ENCODE measurements at regions not wholly inside any gene's neighbourhood (a gene's known extent, or its start where the extent isn't known, plus 50 kb on each side); places are given as distances from the start of the nearest gene placed in this dataset.

DNA sequence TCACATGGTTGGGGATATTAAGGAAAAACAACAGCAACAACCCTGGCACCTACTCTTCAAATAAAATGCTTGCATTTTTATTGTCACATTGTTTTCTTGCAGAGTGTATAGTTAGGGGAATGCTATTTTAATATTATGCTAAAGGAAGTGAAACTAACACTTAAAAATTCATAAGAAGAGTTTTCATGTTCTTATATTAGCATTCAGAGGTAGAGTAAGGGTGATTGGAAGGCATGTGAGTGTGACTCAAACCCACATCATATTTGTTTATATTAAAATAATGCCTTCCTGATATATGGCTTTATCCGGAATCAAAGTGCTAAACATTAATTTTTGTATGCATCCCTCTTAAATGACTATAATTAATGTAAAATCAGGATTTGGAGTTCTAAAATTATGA lies 59.8 kb upstream of the TES start:
- Mint-ChIP-seq H3K27me3 (ENCODE audit: low read depth) (no peaks in the 10 kb centered on the region), H3K9me3 (ENCODE audit: low read depth) (no peaks in the 10 kb centered on the region), H3K4me1 (ENCODE audit: low read depth) (peaks cover 2% of the 10 kb centered on the region), H3K27ac (ENCODE audit: unreplicated experiment) (no peak overlapping the region), H3K4me3 (ENCODE audit: unreplicated experiment) (no peak overlapping the region), H3K36me3 (ENCODE audit: low read depth) (no peaks in the 10 kb centered on the region)
- DNase-seq (ENCODE audit: low spot score) = no peak
- TF ChIP-seq, protein P1, sequence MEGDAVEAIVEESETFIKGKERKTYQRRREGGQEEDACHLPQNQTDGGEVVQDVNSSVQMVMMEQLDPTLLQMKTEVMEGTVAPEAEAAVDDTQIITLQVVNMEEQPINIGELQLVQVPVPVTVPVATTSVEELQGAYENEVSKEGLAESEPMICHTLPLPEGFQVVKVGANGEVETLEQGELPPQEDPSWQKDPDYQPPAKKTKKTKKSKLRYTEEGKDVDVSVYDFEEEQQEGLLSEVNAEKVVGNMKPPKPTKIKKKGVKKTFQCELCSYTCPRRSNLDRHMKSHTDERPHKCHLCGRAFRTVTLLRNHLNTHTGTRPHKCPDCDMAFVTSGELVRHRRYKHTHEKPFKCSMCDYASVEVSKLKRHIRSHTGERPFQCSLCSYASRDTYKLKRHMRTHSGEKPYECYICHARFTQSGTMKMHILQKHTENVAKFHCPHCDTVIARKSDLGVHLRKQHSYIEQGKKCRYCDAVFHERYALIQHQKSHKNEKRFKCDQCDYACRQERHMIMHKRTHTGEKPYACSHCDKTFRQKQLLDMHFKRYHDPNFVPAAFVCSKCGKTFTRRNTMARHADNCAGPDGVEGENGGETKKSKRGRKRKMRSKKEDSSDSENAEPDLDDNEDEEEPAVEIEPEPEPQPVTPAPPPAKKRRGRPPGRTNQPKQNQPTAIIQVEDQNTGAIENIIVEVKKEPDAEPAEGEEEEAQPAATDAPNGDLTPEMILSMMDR (IDR thresholded peaks at IDR 0.05) = no peak

DNA sequence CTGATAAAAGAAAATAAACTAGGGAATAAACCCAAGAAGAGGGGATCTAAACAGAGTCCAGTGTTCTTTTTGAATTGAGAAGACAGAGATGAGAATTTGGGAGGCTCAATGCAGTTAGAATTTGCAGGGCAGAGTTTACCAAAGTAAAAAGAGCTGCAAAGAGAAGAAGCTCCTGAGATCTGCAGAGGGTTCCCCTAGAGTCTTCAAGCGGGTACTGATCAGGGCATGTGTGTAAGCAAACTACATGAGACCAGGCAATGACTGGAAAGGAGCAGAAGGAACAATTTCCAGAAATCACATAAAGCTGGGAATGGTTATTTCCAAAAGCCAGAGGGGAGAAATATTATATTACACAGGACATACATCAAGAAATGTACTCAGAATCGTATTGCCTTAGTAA lies 58.1 kb upstream of the TES start:
- Mint-ChIP-seq H3K36me3 (ENCODE audit: low read depth) (no peaks in the 10 kb centered on the region), H3K4me3 (ENCODE audit: unreplicated experiment) (no peak overlapping the region), H3K4me1 (ENCODE audit: low read depth) (peaks cover 2% of the 10 kb centered on the region), H3K27me3 (ENCODE audit: low read depth) (no peaks in the 10 kb centered on the region), H3K27ac (ENCODE audit: unreplicated experiment) (no peak overlapping the region), H3K9me3 (ENCODE audit: low read depth) (no peaks in the 10 kb centered on the region)
- no peak for DNase-seq (ENCODE audit: low spot score)
- TF ChIP-seq, protein P1 (IDR thresholded peaks at IDR 0.05) = no peak

DNA sequence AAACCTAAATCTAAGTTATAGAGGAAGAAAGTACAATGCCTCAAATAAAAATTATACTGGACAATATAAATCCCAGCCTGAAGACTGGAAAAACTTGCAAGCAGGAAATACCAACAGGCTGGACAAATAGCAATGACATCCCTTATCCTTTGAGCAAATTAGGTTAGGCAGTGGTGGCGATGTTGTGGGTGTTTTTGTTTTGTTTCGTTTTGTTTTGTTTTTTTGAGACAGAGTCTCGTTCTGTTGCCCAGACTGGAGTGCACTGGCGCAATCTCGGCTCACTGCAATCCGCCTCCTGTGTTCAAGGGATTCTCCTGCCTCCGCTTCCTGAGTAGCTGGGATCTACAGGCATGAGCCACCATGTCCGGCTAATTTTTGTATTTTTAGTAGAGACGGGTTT lies 57.3 kb upstream of the TES start:
- TF ChIP-seq, protein P1 (IDR thresholded peaks at IDR 0.05) = no peak
- no peaks in the 10 kb centered on the region for H3K27me3 Mint-ChIP-seq (ENCODE audit: low read depth)
- H3K4me3 Mint-ChIP-seq (ENCODE audit: unreplicated experiment) = no peak overlapping the region
- no peak overlapping the region for H3K27ac Mint-ChIP-seq (ENCODE audit: unreplicated experiment)
- no peaks in the 10 kb centered on the region for H3K36me3 Mint-ChIP-seq (ENCODE audit: low read depth)
- peaks cover 2% of the 10 kb centered on the region for H3K4me1 Mint-ChIP-seq (ENCODE audit: low read depth)
- H3K9me3 Mint-ChIP-seq (ENCODE audit: low read depth) = no peaks in the 10 kb centered on the region
- DNase-seq (ENCODE audit: low spot score) = no peak

DNA sequence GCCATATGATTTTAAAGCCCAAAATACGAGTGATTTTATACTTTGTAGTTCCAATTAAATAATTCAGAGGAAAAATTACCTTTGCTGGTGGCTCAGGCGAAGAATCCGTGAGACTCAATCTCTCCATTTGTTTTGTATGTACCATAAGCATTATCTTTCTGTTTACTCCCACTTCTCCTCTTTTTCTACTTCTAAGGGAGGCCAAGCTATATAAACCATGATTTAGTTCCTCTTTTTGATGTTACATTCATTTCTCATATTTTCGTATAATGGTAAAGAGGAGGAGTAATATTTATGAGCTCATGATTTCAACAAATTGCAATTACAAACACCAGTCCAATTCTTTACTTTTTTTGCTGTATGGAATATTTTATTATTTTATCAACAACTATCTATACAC lies 50.6 kb upstream of the TES start:
- TF ChIP-seq, protein P1 (IDR thresholded peaks at IDR 0.05) = no peak
- H3K4me3 Mint-ChIP-seq (ENCODE audit: unreplicated experiment) = no peak overlapping the region
- no peaks in the 10 kb centered on the region for H3K36me3 Mint-ChIP-seq (ENCODE audit: low read depth)
- H3K27ac Mint-ChIP-seq (ENCODE audit: unreplicated experiment) = no peak overlapping the region
- no peaks in the 10 kb centered on the region for H3K9me3 Mint-ChIP-seq (ENCODE audit: low read depth)
- H3K27me3 Mint-ChIP-seq (ENCODE audit: low read depth) = no peaks in the 10 kb centered on the region
- peaks cover 11% of the 10 kb centered on the region for H3K4me1 Mint-ChIP-seq (ENCODE audit: low read depth)
- DNase-seq (ENCODE audit: low spot score) = no peak

Measured in chondrocyte (in vitro differentiated cells).